ENCODE measurements at regions not wholly inside any gene's neighbourhood (a gene's known extent, or its start where the extent isn't known, plus 50 kb on each side); places are given as distances from the start of the nearest gene placed in this dataset.

DNA sequence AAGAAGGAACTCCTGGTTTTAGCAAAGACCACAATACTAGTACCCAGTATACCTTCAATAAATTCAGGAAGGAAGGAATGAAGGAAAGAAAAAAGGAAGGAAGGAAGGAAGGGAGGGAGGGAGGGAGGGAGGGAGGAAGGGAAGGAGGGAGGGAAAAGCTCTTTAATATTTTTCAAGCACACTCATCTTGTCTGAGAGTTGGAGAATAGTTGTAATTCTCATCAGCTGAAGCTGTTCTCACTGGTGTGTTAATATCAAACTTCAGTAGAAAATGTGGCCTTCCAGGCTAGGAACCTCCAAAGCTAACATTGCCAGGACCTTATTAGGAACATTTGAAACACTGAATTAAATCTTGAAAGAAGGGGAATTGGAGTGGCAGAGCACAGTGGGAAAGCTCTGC, 55.2 kb upstream of the CDH5 start:
- Histone ChIP-seq H3K4me2 (ENCODE audit: low read depth, low read length) (no peak overlapping the region), H3K4ac (ENCODE audit: low read depth, low read length) (no peak overlapping the region), H3K9ac (ENCODE audit: low read depth, low read length) (no peak overlapping the region), H3K4me1 (ENCODE audit: control insufficient read depth, insufficient read depth, low read length) (no peaks in the 10 kb centered on the region; the same call in 1 of the 2 replicates), H3K27me3 (ENCODE audit: control insufficient read depth, insufficient read depth, low read length) (peaks cover 41% of the 10 kb centered on the region), H4K5ac (ENCODE audit: low read depth, low read length) (no peak overlapping the region), H2BK120ac (ENCODE audit: low read depth, low read length) (no peak overlapping the region), H3K4me3 (ENCODE audit: insufficient read depth, low read depth, low read length) (no peak overlapping the region), H4K8ac (ENCODE audit: low read depth in 2 of 2, low read length in 2 of 2) (no peak overlapping the region), H2AFZ (replicated peaks; ENCODE audit: low read length, poor library complexity) (no peak overlapping the region), H2AK9ac (replicated peaks; ENCODE audit: low read depth, low read length, poor library complexity) (no peak overlapping the region), H3K9me1 (ENCODE audit: insufficient read depth, low read length) (0 out of 2 replicates have a peak, but pooled peaks cover 2% of the 10 kb centered on the region), H3K14ac (replicated peaks; ENCODE audit: low read depth, low read length) (no peak overlapping the region), H2BK20ac (ENCODE audit: low read depth, low read length) (no peak overlapping the region), H3K27ac (ENCODE audit: insufficient read depth, low read length) (no peak overlapping the region), H3K23ac (ENCODE audit: low read depth, low read length) (no peak overlapping the region), H2BK15ac (ENCODE audit: low read depth, low read length) (no peak overlapping the region), H2BK5ac (ENCODE audit: low read depth, low read length, poor library complexity, severe bottlenecking) (no peak overlapping the region), H3K56ac (ENCODE audit: extremely low read depth, insufficient read depth, low read length) (no peak overlapping the region), H2AK5ac (ENCODE audit: low read depth, low read length) (no peak overlapping the region), H3K79me1 (ENCODE audit: low read depth in 1 of 2, low read length in 2 of 2) (no peaks in the 10 kb centered on the region), H4K20me1 (ENCODE audit: insufficient read depth, low read length) (no peaks in the 10 kb centered on the region), H3K9me3 (ENCODE audit: control insufficient read depth, insufficient read depth, low read length) (no peaks in the 10 kb centered on the region), H3K18ac (ENCODE audit: low read depth, low read length) (no peak overlapping the region), H3K36me3 (ENCODE audit: control insufficient read depth, insufficient read depth, low read length) (no peaks in the 10 kb centered on the region), H4K91ac (ENCODE audit: insufficient read depth, low read depth, low read length) (no peak overlapping the region)
- in situ Hi-C loops (cut with MboI; ENCODE audit: low sequenced_read_pairs) = no loop called here
- dilution Hi-C loops (cut with HindIII; ENCODE audit: low sequenced_read_pairs, unreplicated experiment) = no loop called here
- BruUV-seq (replicated peaks) = no TSS peak
- TF ChIP-seq BHLHE40 (IDR thresholded peaks at IDR 0.05; ENCODE audit: low read depth, low read length) = no peak
- TF ChIP-seq ELK1 (IDR thresholded peaks at IDR 0.05; ENCODE audit: borderline replicate concordance, low read depth, low read length) = no peak
- no peak for TF ChIP-seq RCOR1 (IDR thresholded peaks at IDR 0.05; ENCODE audit: insufficient replicate concordance, low read length)
- TF ChIP-seq RAD21 (IDR thresholded peaks at IDR 0.05; ENCODE audit: low read length) = no peak
- no peak for TF ChIP-seq RFX5 (IDR thresholded peaks at IDR 0.05; ENCODE audit: low read depth, low read length)
- TF ChIP-seq MXI1 (IDR thresholded peaks at IDR 0.05; ENCODE audit: borderline replicate concordance, low read depth, low read length) = no peak
- TF ChIP-seq MAFK (IDR thresholded peaks at IDR 0.05; ENCODE audit: low read depth, low read length) = no peak
- TF ChIP-seq, protein P1, sequence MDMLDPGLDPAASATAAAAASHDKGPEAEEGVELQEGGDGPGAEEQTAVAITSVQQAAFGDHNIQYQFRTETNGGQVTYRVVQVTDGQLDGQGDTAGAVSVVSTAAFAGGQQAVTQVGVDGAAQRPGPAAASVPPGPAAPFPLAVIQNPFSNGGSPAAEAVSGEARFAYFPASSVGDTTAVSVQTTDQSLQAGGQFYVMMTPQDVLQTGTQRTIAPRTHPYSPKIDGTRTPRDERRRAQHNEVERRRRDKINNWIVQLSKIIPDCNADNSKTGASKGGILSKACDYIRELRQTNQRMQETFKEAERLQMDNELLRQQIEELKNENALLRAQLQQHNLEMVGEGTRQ (IDR thresholded peaks at IDR 0.05; ENCODE audit: low read depth, low read length) = no peak
- TF ChIP-seq, protein P2, sequence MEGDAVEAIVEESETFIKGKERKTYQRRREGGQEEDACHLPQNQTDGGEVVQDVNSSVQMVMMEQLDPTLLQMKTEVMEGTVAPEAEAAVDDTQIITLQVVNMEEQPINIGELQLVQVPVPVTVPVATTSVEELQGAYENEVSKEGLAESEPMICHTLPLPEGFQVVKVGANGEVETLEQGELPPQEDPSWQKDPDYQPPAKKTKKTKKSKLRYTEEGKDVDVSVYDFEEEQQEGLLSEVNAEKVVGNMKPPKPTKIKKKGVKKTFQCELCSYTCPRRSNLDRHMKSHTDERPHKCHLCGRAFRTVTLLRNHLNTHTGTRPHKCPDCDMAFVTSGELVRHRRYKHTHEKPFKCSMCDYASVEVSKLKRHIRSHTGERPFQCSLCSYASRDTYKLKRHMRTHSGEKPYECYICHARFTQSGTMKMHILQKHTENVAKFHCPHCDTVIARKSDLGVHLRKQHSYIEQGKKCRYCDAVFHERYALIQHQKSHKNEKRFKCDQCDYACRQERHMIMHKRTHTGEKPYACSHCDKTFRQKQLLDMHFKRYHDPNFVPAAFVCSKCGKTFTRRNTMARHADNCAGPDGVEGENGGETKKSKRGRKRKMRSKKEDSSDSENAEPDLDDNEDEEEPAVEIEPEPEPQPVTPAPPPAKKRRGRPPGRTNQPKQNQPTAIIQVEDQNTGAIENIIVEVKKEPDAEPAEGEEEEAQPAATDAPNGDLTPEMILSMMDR (conservative IDR thresholded peaks at IDR 0.05; ENCODE audit: low read depth, low read length) = no peak
- TF ChIP-seq SMC3 (IDR thresholded peaks at IDR 0.05; ENCODE audit: low read depth, low read length) = no peak
- no peak for TF ChIP-seq CEBPB (IDR thresholded peaks at IDR 0.05; ENCODE audit: low read depth, low read length)
- no peak for TF ChIP-seq MAZ (IDR thresholded peaks at IDR 0.05; ENCODE audit: borderline replicate concordance, low read depth, low read length)
- no peak for TF ChIP-seq CHD1 (IDR thresholded peaks at IDR 0.05; ENCODE audit: low read depth, low read length)
- TF ChIP-seq POLR2A (IDR thresholded peaks at IDR 0.05; ENCODE audit: low read depth, low read length) = no peak
- ATAC-seq (ENCODE audit: low read depth) (no peak), DNase-seq (no peak)
- POLR2A ChIA-PET (ENCODE audit: unreplicated experiment) = no interaction called here
- CTCF ChIA-PET = no interaction called here
- intact Hi-C loops (cut with micrococcal nuclease) = no loop called here
